H1 (cell line): ENCODE measurements at regions not wholly inside any gene's neighbourhood (a gene's known extent, or its start where the extent isn't known, plus 50 kb on each side); places are given as distances from the start of the nearest gene placed in this dataset.

Experiments used
- CTCF ChIA-PET: fragments of 300-600 bp; sonication (Branson Sonifier 250); formaldehyde crosslinking; loops from one replicate; lab custom pipeline; 2021; ENCODE audit not compliant: partially characterized antibody; lab: Charles Lee
- POLR2A ChIA-PET: fragments of 300-600 bp; sonication (Branson Sonifier 250); formaldehyde crosslinking; loops from one replicate; lab custom pipeline; 2021; ENCODE audit warnings: inconsistent platforms; ENCODE audit not compliant: partially characterized antibody; lab: Charles Lee
- DNase-seq, 2 experiments: peaks; one replicate each; pipeline versions ENCODE4 v3.0.0 to v3.0.0-alpha.2; 2010 to 2022; ENCODE audit warnings: low spot score in 2 of 2, low read depth in 1 of 2, mixed read lengths in 1 of 2
- FAIRE-seq: peaks from 2 replicates; lab custom pipeline; 2011; peaks lifted over from hg19 to GRCh38; lab: Jason Lieb, UNC
- H2AFZ ChIP-seq: 2 replicates; pipeline ENCODE4 v1.8.1; 2012; ENCODE audit warnings: low read length, inconsistent platforms
- H2AK5ac ChIP-seq: 2 replicates; pipeline ENCODE4 v1.6.1; 2013; ENCODE audit warnings: low read depth, low read length
- H2BK120ac ChIP-seq: replicated peaks from 2 replicates; pipeline ENCODE3; 2013; ENCODE audit warnings: low read depth, low read length, inconsistent platforms
- H2BK12ac ChIP-seq: 2 replicates; pipeline ENCODE4 v1.6.1; 2013; ENCODE audit warnings: low read depth, low read length
- H2BK15ac ChIP-seq: 2 replicates; pipeline ENCODE4 v1.6.1; 2013; ENCODE audit warnings: low read length
- H2BK20ac ChIP-seq: 2 replicates; pipeline ENCODE4 v1.6.1; 2013; ENCODE audit warnings: low read length
- H2BK5ac ChIP-seq: 2 replicates; pipeline ENCODE4 v1.6.1; 2013; ENCODE audit warnings: low read depth, low read length
- H3K14ac ChIP-seq: 2 replicates; pipeline ENCODE4 v1.6.1; 2013; ENCODE audit warnings: inconsistent platforms; ENCODE audit not compliant: insufficient read length
- H3K18ac ChIP-seq: 2 replicates; pipeline ENCODE4 v1.6.1; 2013; ENCODE audit warnings: low read length; ENCODE audit errors: extremely low read depth
- H3K23ac ChIP-seq: 2 replicates; pipeline ENCODE4 v1.6.1; 2013; ENCODE audit warnings: inconsistent platforms; ENCODE audit not compliant: insufficient read length
- H3K23me2 ChIP-seq: 2 replicates; pipeline ENCODE4 v1.6.1; 2013; ENCODE audit warnings: low read depth, low read length
- H3K27ac ChIP-seq: 2 replicates; pipeline ENCODE4 v1.6.1; 2011; ENCODE audit warnings: low read depth, low read length, inconsistent platforms
- H3K27me3 ChIP-seq, 4 experiments: replicated peaks in 1 of 4; 1 replicate in 1 of 4; 2 replicates in 3 of 4; pipeline versions ENCODE4 v1.6.1 to v1.8.1; 2011 to 2013; ENCODE audit warnings: low read length in 3 of 4, mild to moderate bottlenecking in 3 of 4, inconsistent platforms in 2 of 4, mixed read lengths in 2 of 4, moderate library complexity in 1 of 4; ENCODE audit not compliant: control insufficient read depth in 3 of 4, insufficient read depth in 3 of 4; ENCODE audit errors: extremely low read depth in 1 of 4
- H3K36me3 ChIP-seq, 4 experiments: 2 replicates each; pipeline versions ENCODE4 v1.6.1 to v1.8.1; 2011 to 2013; ENCODE audit warnings: mild to moderate bottlenecking in 4 of 4, low read length in 3 of 4, moderate library complexity in 2 of 4, control low read depth in 1 of 4, inconsistent platforms in 1 of 4; ENCODE audit not compliant: insufficient read depth in 4 of 4, control insufficient read depth in 2 of 4
- H3K4ac ChIP-seq: replicated peaks from 2 replicates; pipeline ENCODE3; 2013; ENCODE audit warnings: low read length, low read depth, mixed read lengths, inconsistent platforms; ENCODE audit not compliant: insufficient read length
- H3K4me1 ChIP-seq, 4 experiments: replicated peaks in 1 of 4; 1 replicate in 1 of 4; 2 replicates in 3 of 4; pipeline versions ENCODE4 v1.6.1 to v1.8.1; 2011 to 2013; ENCODE audit warnings: low read length in 3 of 4, inconsistent platforms in 2 of 4, mixed read lengths in 1 of 4; ENCODE audit not compliant: insufficient read depth in 4 of 4, control insufficient read depth in 3 of 4
- H3K4me2 ChIP-seq, 2 experiments: 2 replicates each; pipeline versions ENCODE4 v1.6.1 to v1.8.1; 2011 to 2013; ENCODE audit warnings: low read depth in 2 of 2, low read length in 2 of 2, control low read depth in 1 of 2, inconsistent platforms in 1 of 2, mild to moderate bottlenecking in 1 of 2; ENCODE audit not compliant: insufficient read depth in 1 of 2
- H3K4me3 ChIP-seq, 4 experiments: fragments of 200-600, 300-600 bp in 1 of 4; sonication (generic), shearing (Covaris generic), sonication (Bioruptor Twin) in 1 of 4; 2 replicates each; pipeline versions ENCODE4 v1.5.1 to v1.8.1; 2011 to 2016; ENCODE audit warnings: low read length in 4 of 4, low read depth in 3 of 4, control low read depth in 2 of 4, inconsistent platforms in 2 of 4, mild to moderate bottlenecking in 2 of 4, mixed read lengths in 1 of 4, moderate library complexity in 1 of 4; ENCODE audit not compliant: insufficient read depth in 2 of 4; ENCODE audit errors: extremely low read depth in 1 of 4
- H3K56ac ChIP-seq: replicated peaks from 2 replicates; pipeline ENCODE3; 2013; ENCODE audit warnings: low read depth, mild to moderate bottlenecking, mixed read lengths, low read length, inconsistent platforms; ENCODE audit not compliant: insufficient read length
- H3K79me1 ChIP-seq: 2 replicates; pipeline ENCODE4 v1.6.1; 2013; ENCODE audit warnings: low read depth, low read length, control low read depth
- H3K79me2 ChIP-seq, 2 experiments: 2 replicates each; pipeline versions ENCODE4 v1.6.1 to v1.8.1; 2012 to 2013; ENCODE audit warnings: low read length in 2 of 2, mild to moderate bottlenecking in 2 of 2, inconsistent platforms in 1 of 2; ENCODE audit not compliant: insufficient read depth in 2 of 2, control insufficient read depth in 1 of 2
- H3K9ac ChIP-seq, 4 experiments: replicated peaks in 1 of 4; 1 replicate in 1 of 4; 2 replicates in 3 of 4; pipeline versions ENCODE4 v1.6.1 to v1.8.1; 2011 to 2013; ENCODE audit warnings: low read depth in 3 of 4, low read length in 3 of 4, control low read depth in 2 of 4, mild to moderate bottlenecking in 2 of 4, moderate library complexity in 2 of 4, inconsistent platforms in 1 of 4; ENCODE audit errors: extremely low read depth in 1 of 4
- H3K9me3 ChIP-seq, 2 experiments: 2 replicates each; pipeline versions ENCODE4 v1.6.1 to v1.8.1; 2012 to 2013; ENCODE audit warnings: mild to moderate bottlenecking in 2 of 2, moderate library complexity in 2 of 2, control low read depth in 1 of 2, inconsistent platforms in 1 of 2, low read depth in 1 of 2, low read length in 1 of 2, mixed read lengths in 1 of 2; ENCODE audit not compliant: insufficient read depth in 2 of 2
- H4K20me1 ChIP-seq, 2 experiments: replicated peaks in 1 of 2; 2 replicates each; pipeline versions ENCODE3 to v1.8.1; 2011 to 2013; ENCODE audit warnings: inconsistent platforms in 2 of 2, low read length in 2 of 2, mild to moderate bottlenecking in 1 of 2; ENCODE audit not compliant: insufficient read depth in 2 of 2, control insufficient read depth in 1 of 2
- H4K5ac ChIP-seq: 2 replicates; pipeline ENCODE4 v1.6.1; 2013; ENCODE audit warnings: low read length, low read depth, mixed read lengths, inconsistent platforms; ENCODE audit not compliant: insufficient read length
- H4K8ac ChIP-seq: 2 replicates; pipeline ENCODE4 v1.8.0; 2013; ENCODE audit warnings: mild to moderate bottlenecking, moderate library complexity, low read length, inconsistent platforms; ENCODE audit not compliant: insufficient read depth; ENCODE audit errors: extremely low read depth
- H4K91ac ChIP-seq: replicated peaks from 2 replicates; pipeline ENCODE3; 2013; ENCODE audit warnings: low read length, mixed read lengths, inconsistent platforms; ENCODE audit not compliant: insufficient read length
- ASH2L ChIP-seq: fragments of 200-600, 300-600 bp; sonication (generic); IDR thresholded peaks from one replicate; pipeline ENCODE4 v1.7.1; 2017; ENCODE audit warnings: low read length
- BACH1 ChIP-seq: IDR thresholded peaks from 2 replicates; pipeline ENCODE4 v1.6.1; 2012; ENCODE audit warnings: low read length, improper control_type of control experiment
- SIX5 ChIP-seq: IDR thresholded peaks from 2 replicates; pipeline ENCODE4 v1.6.1; 2011; ENCODE audit warnings: mild to moderate bottlenecking, low read depth, low read length
- SRF ChIP-seq: IDR thresholded peaks from 2 replicates; pipeline ENCODE4 v1.6.1; 2011; ENCODE audit warnings: mild to moderate bottlenecking, low read depth, low read length, moderate library complexity
- USF2 ChIP-seq: IDR thresholded peaks from 2 replicates; pipeline ENCODE4 v1.6.1; 2011; ENCODE audit warnings: low read length, improper control_type of control experiment
- WGBS, 2 experiments: shearing (Covaris generic) in 1 of 2; methylation state at CpG; one replicate each; pipeline versions ENCODE4 v1.1.6 to v1.1.7; 2013 to 2015; ENCODE audit warnings: low lambda C conversion rate in 2 of 2, mixed read lengths in 2 of 2, inconsistent platforms in 1 of 2, low coverage in 1 of 2, missing lambda C conversion rate in 1 of 2; ENCODE audit not compliant: insufficient replicate concordance in 2 of 2, insufficient coverage in 1 of 2, insufficient read length in 1 of 2; ENCODE audit errors: extremely low coverage in 1 of 2, missing lambda C conversion rate in 1 of 2; 5-methylcytosine and 5-hydroxymethylcytosine counted together

- H2BK12ac ChIP-seq: no peak overlapping the region
- H3K27ac ChIP-seq: no peak overlapping the region
- H3K9ac ChIP-seq: no peak overlapping the region
- no peak overlapping the region for H3K4ac ChIP-seq
- H3K4me1 ChIP-seq: peaks cover 0 to 21% (median 3%) of the 10 kb centered on the region in 4 experiments; a peak in 5 of 7 replicates
- ChIA-PET CTCF (interaction anchor here (1.2 to 17.5 kb wide), 8 partner anchors 12 to 136 kb away, joined by 3 to 371 read pairs (median 21); no protein-coding TSS in a partner anchor), POLR2A (no interaction called here)
- H2AFZ ChIP-seq: no peak overlapping the region
- FAIRE-seq (no peak), DNase-seq (no peak)
- TF ChIP-seq USF2: no peak
- no peak for TF ChIP-seq BACH1
- TF ChIP-seq SIX5: no peak
- no peak for TF ChIP-seq ASH2L
- no peak for TF ChIP-seq SRF
- H2AK5ac ChIP-seq: no peak overlapping the region
- H3K27me3 ChIP-seq: no peaks in the 10 kb centered on the region
- no peaks in the 10 kb centered on the region for H3K36me3 ChIP-seq
- no peak overlapping the region for H3K14ac ChIP-seq
- no peak overlapping the region for H3K56ac ChIP-seq
- H4K91ac ChIP-seq: peak overlapping the region; percentile 25
- H3K18ac ChIP-seq: no peak overlapping the region
- H2BK120ac ChIP-seq: no peak overlapping the region
- H3K79me1 ChIP-seq: peaks cover 7% of the 10 kb centered on the region
- no peak overlapping the region for H2BK20ac ChIP-seq
- H3K79me2 ChIP-seq: no peaks in the 10 kb centered on the region; a peak in 1 of 4 replicates
- no peak overlapping the region for H4K5ac ChIP-seq
- no peak overlapping the region for H2BK5ac ChIP-seq
- no peak overlapping the region for H3K23ac ChIP-seq
- H3K4me3 ChIP-seq: no peak overlapping the region
- no peak overlapping the region for H4K8ac ChIP-seq
- H3K23me2 ChIP-seq: peaks cover 3% of the 10 kb centered on the region; the same call in 1 of the 2 replicates
- WGBS, 2 experiments: 98% methylated on average over 13 of the region's 14 CpGs; no CpG with 5 or more reads in 1 of the 2 experiments
- H4K20me1 ChIP-seq: peaks cover 9 to 22% of the 10 kb centered on the region in 2 experiments
- no peak overlapping the region for H3K4me2 ChIP-seq
- no peaks in the 10 kb centered on the region for H3K9me3 ChIP-seq
- peak overlapping the region; percentile 81; the same call in 1 of the 2 replicates for H2BK15ac ChIP-seq
Measured at GRCh38 chr16:85250609-85251223, 138.4 kb upstream of the CIBAR2 start.
